ENCODE measurements at regions not wholly inside any gene's neighbourhood (a gene's known extent, or its start where the extent isn't known, plus 50 kb on each side); places are given as distances from the start of the nearest gene placed in this dataset.

DNA sequence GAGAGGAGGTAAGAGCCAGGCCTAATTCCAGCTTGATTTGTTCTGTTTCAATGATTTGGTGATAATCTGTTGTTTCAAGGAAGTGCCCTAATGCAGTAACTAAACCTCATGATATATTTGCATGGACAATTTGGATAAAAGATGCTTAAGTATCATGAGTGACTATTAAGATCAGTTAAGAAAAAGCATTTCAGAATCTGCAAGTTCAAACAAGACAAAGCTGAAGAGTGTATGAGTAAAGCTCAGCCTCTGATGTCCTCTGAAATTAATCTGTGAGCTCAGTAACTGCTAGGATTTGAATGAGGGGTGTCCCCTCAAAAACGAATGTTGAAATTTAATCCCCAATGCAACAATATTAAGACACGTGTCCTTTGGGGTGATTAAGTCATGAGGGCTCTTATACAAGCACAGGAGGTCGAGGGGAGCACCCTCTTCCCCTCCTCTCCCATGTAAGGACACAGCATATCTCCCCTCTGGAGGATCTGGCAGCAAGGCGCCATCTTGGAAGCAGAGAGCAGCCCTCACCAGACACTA is 949.2 kb downstream of the GALC start:
- TF ChIP-seq GABPA (IDR thresholded peaks at IDR 0.05 in 1 of 2, conservative IDR thresholded peaks at IDR 0.05 in 1 of 2) (no peak), CTCF (IDR thresholded peaks at IDR 0.05; ENCODE audit: low read depth, low read length, missing input control) (no peak), SP1 (IDR thresholded peaks at IDR 0.05) (no peak), RXRA (IDR thresholded peaks at IDR 0.05) (no peak), EGR1 (IDR thresholded peaks at IDR 0.05; ENCODE audit: low read depth in 2 of 2) (no peak), FOXA1 (IDR thresholded peaks at IDR 0.05) (no peak)
